CD14-positive monocyte (primary cell): ENCODE measurements at regions not wholly inside any gene's neighbourhood (a gene's known extent, or its start where the extent isn't known, plus 50 kb on each side); places are given as distances from the start of the nearest gene placed in this dataset.

ENCODE experiments used
- DNase-seq, 3 donors: peaks; one replicate each; pipeline ENCODE4 v3.0.0-alpha.2; 2011 to 2022
- H2AFZ ChIP-seq: 2 replicates; pipeline ENCODE4 v1.6.0; 2012; ENCODE audit warnings: mild to moderate bottlenecking, low read depth, low read length, inconsistent platforms; ENCODE audit not compliant: insufficient read depth, poor library complexity, severe bottlenecking
- H3K27ac ChIP-seq, 2 donors: 1 replicate in 1 of 2; 2 replicates in 1 of 2; pipeline ENCODE4 v1.5.1; 2012 to 2013; ENCODE audit warnings: low read length in 2 of 2, control low read depth in 1 of 2, inconsistent platforms in 1 of 2, low read depth in 1 of 2, mild to moderate bottlenecking in 1 of 2
- H3K27me3 ChIP-seq, 2 donors: one replicate each; pipeline versions ENCODE4 v1.6.0 to v1.6.1; 2011 to 2013; ENCODE audit warnings: low read length in 2 of 2; ENCODE audit not compliant: control insufficient read depth in 2 of 2, insufficient read depth in 2 of 2
- H3K36me3 ChIP-seq, 2 donors: replicated peaks in 1 of 2; 1 replicate in 1 of 2; 2 replicates in 1 of 2; pipeline versions ENCODE4 v1.5.1 to v1.6.1; 2012 to 2013; ENCODE audit warnings: low read length in 2 of 2, control low read depth in 1 of 2, inconsistent platforms in 1 of 2, mild to moderate bottlenecking in 1 of 2; ENCODE audit not compliant: insufficient read depth in 2 of 2, control insufficient read depth in 1 of 2
- H3K4me1 ChIP-seq, 2 donors: 1 replicate in 1 of 2; 2 replicates in 1 of 2; pipeline versions ENCODE4 v1.5.1 to v1.6.1; 2012 to 2013; ENCODE audit warnings: low read length in 2 of 2, control low read depth in 1 of 2, inconsistent platforms in 1 of 2, mild to moderate bottlenecking in 1 of 2, moderate library complexity in 1 of 2; ENCODE audit not compliant: insufficient read depth in 2 of 2, control insufficient read depth in 1 of 2
- H3K4me2 ChIP-seq: replicated peaks from 2 replicates; pipeline ENCODE3; 2012; ENCODE audit warnings: low read length, moderate library complexity, mild to moderate bottlenecking; ENCODE audit not compliant: poor library complexity, severe bottlenecking; ENCODE audit errors: extremely low read depth
- H3K4me3 ChIP-seq, 3 experiments: fragments of 200-600 bp in 1 of 3; sonication (generic) in 1 of 3; replicated peaks in 1 of 3; 1 replicate in 2 of 3; 2 replicates in 1 of 3; pipeline ENCODE4 v1.5.1; 2011 to 2013; ENCODE audit warnings: low read length in 3 of 3, mild to moderate bottlenecking in 3 of 3, control low read depth in 2 of 3, low read depth in 2 of 3, inconsistent platforms in 1 of 3, moderate library complexity in 1 of 3
- H3K79me2 ChIP-seq: 2 replicates; pipeline ENCODE4 v1.6.0; 2012; ENCODE audit warnings: mild to moderate bottlenecking, control low read depth, inconsistent platforms, low read length, moderate library complexity; ENCODE audit not compliant: insufficient read depth
- H3K9ac ChIP-seq: 2 replicates; pipeline ENCODE4 v1.6.0; 2017; ENCODE audit warnings: low read length, mild to moderate bottlenecking; ENCODE audit not compliant: insufficient read depth, poor library complexity, severe bottlenecking
- H3K9me3 ChIP-seq, 2 donors: replicated peaks in 1 of 2; 1 replicate in 1 of 2; 2 replicates in 1 of 2; pipeline versions ENCODE4 v1.5.1 to v1.6.1; 2012 to 2013; ENCODE audit warnings: low read length in 2 of 2, control low read depth in 1 of 2; ENCODE audit not compliant: control insufficient read depth in 1 of 2, insufficient read depth in 1 of 2
- H4K20me1 ChIP-seq: 2 replicates; pipeline ENCODE4 v1.6.0; 2012; ENCODE audit warnings: mild to moderate bottlenecking, low read length, control low read depth, moderate library complexity; ENCODE audit not compliant: insufficient read depth
- H3K27ac Mint-ChIP-seq, 7 donors: one replicate each; pipeline ENCODE4 v1.8.0; 2020; ENCODE audit warnings: mild to moderate bottlenecking in 7 of 7, mixed read lengths in 7 of 7, moderate library complexity in 6 of 7, inconsistent platforms in 2 of 7
- H3K27me3 Mint-ChIP-seq, 3 donors: one replicate each; pipeline ENCODE4 v1.8.0; 2021 to 2022; ENCODE audit warnings: low read depth in 3 of 3, mild to moderate bottlenecking in 3 of 3, mixed read lengths in 3 of 3, moderate library complexity in 3 of 3, inconsistent platforms in 1 of 3
- H3K36me3 Mint-ChIP-seq, 2 donors: one replicate each; pipeline ENCODE4 v1.8.0; 2020; ENCODE audit warnings: mixed read lengths in 2 of 2, inconsistent platforms in 1 of 2, mild to moderate bottlenecking in 1 of 2
- H3K4me1 Mint-ChIP-seq: one replicate; pipeline ENCODE4 v1.8.0; 2020; ENCODE audit warnings: mild to moderate bottlenecking, mixed read lengths
- H3K4me3 Mint-ChIP-seq, 2 donors: one replicate each; pipeline ENCODE4 v1.8.0; 2020; ENCODE audit warnings: mild to moderate bottlenecking in 2 of 2, mixed read lengths in 2 of 2, moderate library complexity in 1 of 2
- H3K9me3 Mint-ChIP-seq, 7 donors: one replicate each; pipeline ENCODE4 v1.8.0; 2020 to 2022; ENCODE audit warnings: mixed read lengths in 7 of 7, mild to moderate bottlenecking in 6 of 7, moderate library complexity in 6 of 7, inconsistent platforms in 2 of 7
- WGBS: methylation state at CpG from one replicate; pipeline ENCODE4 v1.1.5; 2013; ENCODE audit warnings: missing lambda C conversion rate; ENCODE audit not compliant: insufficient coverage; 5-methylcytosine and 5-hydroxymethylcytosine counted together
- intact Hi-C, 2 donors: fragments of 100-400 bp; cut with micrococcal nuclease; formaldehyde crosslinking; loops; one replicate each; pipeline versions ENCODE4 v1.15.0 to v1.15.1; 2023
- TF ChIP-seq, protein P1 (sequence below): fragments of 200-600 bp; IDR thresholded peaks from one replicate; pipeline ENCODE4 v1.8.0; 2022; ENCODE audit warnings: antibody characterized with exemption, mild to moderate bottlenecking

DNA sequence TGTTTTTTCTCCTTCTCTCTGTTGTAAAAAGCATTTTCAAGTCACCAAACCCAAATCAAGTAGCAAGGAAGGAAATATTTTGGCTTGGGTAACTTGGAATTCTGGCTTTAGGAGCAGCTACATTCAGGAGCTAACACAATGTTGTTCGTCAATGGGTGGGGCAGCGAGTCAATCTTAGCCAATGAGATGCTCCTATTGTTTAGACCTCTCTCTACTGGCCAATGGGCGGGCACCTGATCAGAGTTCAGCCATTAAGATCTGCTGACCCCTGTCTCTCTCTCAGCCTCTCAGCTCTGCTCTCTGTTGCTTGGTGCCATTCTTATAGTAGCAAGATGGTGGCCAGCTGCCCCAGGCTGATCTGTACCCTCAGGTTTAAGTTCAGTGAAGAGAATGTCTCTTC is 83.2 kb downstream of the IRX3 start:
- Histone ChIP-seq H2AFZ (no peak overlapping the region), H3K27me3 (no peaks in the 10 kb centered on the region), H3K4me3 (no peak overlapping the region), H3K4me2 (no peak overlapping the region), H3K27ac (no peak overlapping the region), H3K9ac (no peak overlapping the region), H3K4me1 (no peaks in the 10 kb centered on the region), H4K20me1 (no peaks in the 10 kb centered on the region), H3K36me3 (no peaks in the 10 kb centered on the region), H3K9me3 (no peaks in the 10 kb centered on the region), H3K79me2 (no peaks in the 10 kb centered on the region)
- Mint-ChIP-seq H3K27me3 (peaks cover 0 to 3% (median 2%) of the 10 kb centered on the region in 3 donors), H3K4me1 (no peaks in the 10 kb centered on the region), H3K9me3 (peaks cover 0 to 8% (median 4%) of the 10 kb centered on the region in 7 donors), H3K4me3 (no peak overlapping the region), H3K27ac (no peak overlapping the region), H3K36me3 (no peaks in the 10 kb centered on the region)
- intact Hi-C loops = no loop called here
- TF ChIP-seq, protein P1, sequence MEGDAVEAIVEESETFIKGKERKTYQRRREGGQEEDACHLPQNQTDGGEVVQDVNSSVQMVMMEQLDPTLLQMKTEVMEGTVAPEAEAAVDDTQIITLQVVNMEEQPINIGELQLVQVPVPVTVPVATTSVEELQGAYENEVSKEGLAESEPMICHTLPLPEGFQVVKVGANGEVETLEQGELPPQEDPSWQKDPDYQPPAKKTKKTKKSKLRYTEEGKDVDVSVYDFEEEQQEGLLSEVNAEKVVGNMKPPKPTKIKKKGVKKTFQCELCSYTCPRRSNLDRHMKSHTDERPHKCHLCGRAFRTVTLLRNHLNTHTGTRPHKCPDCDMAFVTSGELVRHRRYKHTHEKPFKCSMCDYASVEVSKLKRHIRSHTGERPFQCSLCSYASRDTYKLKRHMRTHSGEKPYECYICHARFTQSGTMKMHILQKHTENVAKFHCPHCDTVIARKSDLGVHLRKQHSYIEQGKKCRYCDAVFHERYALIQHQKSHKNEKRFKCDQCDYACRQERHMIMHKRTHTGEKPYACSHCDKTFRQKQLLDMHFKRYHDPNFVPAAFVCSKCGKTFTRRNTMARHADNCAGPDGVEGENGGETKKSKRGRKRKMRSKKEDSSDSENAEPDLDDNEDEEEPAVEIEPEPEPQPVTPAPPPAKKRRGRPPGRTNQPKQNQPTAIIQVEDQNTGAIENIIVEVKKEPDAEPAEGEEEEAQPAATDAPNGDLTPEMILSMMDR = no peak
- DNase-seq = no peak
- WGBS = no CpG with 5 or more reads among the region's 3 CpGs
